EH (cell line): ENCODE measurements at regions not wholly inside any gene's neighbourhood (a gene's known extent, or its start where the extent isn't known, plus 50 kb on each side); places are given as distances from the start of the nearest gene placed in this dataset.
"Not testable (repeated sequence)": the region's sequence is repeated elsewhere in the genome, so short reads cannot be mapped to it uniquely, and the experiment has no call there.

ENCODE experiments used
- DNase-seq: peaks from one replicate; pipeline ENCODE4 v3.0.0-alpha.2; 2015; ENCODE audit warnings: low read depth

- DNase-seq, result no peak
Observed at GRCh38 chr10:42883993-42884983, 101.7 kb downstream of the BMS1 start.

GRCh38 chr10:42885491-42886270, 103.1 kb downstream of the BMS1 start:
- no peak for DNase-seq

GRCh38 chr10:42887734-42888503, 105.3 kb downstream of the BMS1 start:
- no peak for DNase-seq

GRCh38 chr10:42888504-42889095, 106.0 kb downstream of the BMS1 start:
- peak; percentile 20 for DNase-seq

- no peak for DNase-seq
Observed at GRCh38 chr10:42896735-42897134, 114.1 kb downstream of the BMS1 start.

GRCh38 chr10:42898037-42898960, 115.7 kb downstream of the BMS1 start:
- DNase-seq, result no peak

GRCh38 chr10:42899036-42899435, 116.4 kb downstream of the BMS1 start:
- DNase-seq, result no peak

- not testable (repeated sequence) for DNase-seq
Observed at GRCh38 chr10:42900346-42900745, 117.8 kb downstream of the BMS1 start.

- DNase-seq, result no peak
Observed at GRCh38 chr10:42911359-42911758, 128.8 kb downstream of the BMS1 start.

GRCh38 chr10:42916974-42917373, 134.4 kb downstream of the BMS1 start:
- DNase-seq, result no peak

GRCh38 chr10:42917821-42918220, 135.2 kb downstream of the BMS1 start:
- no peak for DNase-seq

- DNase-seq, result no peak
Observed at GRCh38 chr10:42921951-42922350, 139.4 kb downstream of the BMS1 start.

GRCh38 chr10:42924484-42924883, 141.9 kb downstream of the BMS1 start:
- no peak for DNase-seq

GRCh38 chr10:42926843-42927242, 144.2 kb downstream of the BMS1 start:
- DNase-seq, result peak; percentile 49

GRCh38 chr10:42928064-42928463, 145.5 kb downstream of the BMS1 start:
- no peak for DNase-seq

GRCh38 chr10:42929236-42929635, 146.6 kb downstream of the BMS1 start:
- no peak for DNase-seq

GRCh38 chr10:42929993-42930392, 146.9 kb upstream of the RET start:
- no peak for DNase-seq

- DNase-seq, result no peak
Observed at GRCh38 chr10:42930516-42931192, 146.2 kb upstream of the RET start.

- DNase-seq, result no peak
Observed at GRCh38 chr10:42932116-42932515, 144.8 kb upstream of the RET start.
